ENCODE measurements at regions not wholly inside any gene's neighbourhood (a gene's known extent, or its start where the extent isn't known, plus 50 kb on each side); places are given as distances from the start of the nearest gene placed in this dataset.
A peak's percentile ranks its signal among the peaks of the same experiment; 100 is the strongest.

- Histone ChIP-seq H3K56ac (replicated peaks; ENCODE audit: insufficient read length, low read depth, low read length) (no peak overlapping the region), H3K27ac (ENCODE audit: low read depth, low read length) (no peak overlapping the region), H3K4me1 (replicated peaks in 1 of 4; ENCODE audit: control insufficient read depth in 3 of 4, insufficient read depth in 4 of 4, low read length in 3 of 4) (no peaks in the 10 kb centered on the region), H3K4ac (replicated peaks; ENCODE audit: insufficient read length, low read depth, low read length) (no peak overlapping the region), H3K18ac (ENCODE audit: extremely low read depth, low read length) (no peak overlapping the region), H3K9ac (replicated peaks in 1 of 4; ENCODE audit: extremely low read depth in 1 of 4, low read depth in 3 of 4, low read length in 3 of 4) (no peak overlapping the region), H2BK15ac (ENCODE audit: low read length) (no peak overlapping the region), H4K5ac (ENCODE audit: insufficient read length, low read depth, low read length) (no peak overlapping the region), H4K8ac (ENCODE audit: extremely low read depth, insufficient read depth, low read length) (no peak overlapping the region), H2BK5ac (ENCODE audit: low read depth, low read length) (no peak overlapping the region), H3K4me3 (ENCODE audit: extremely low read depth in 1 of 4, insufficient read depth in 2 of 4, low read depth in 3 of 4, low read length in 4 of 4) (no peak overlapping the region), H3K14ac (ENCODE audit: insufficient read length) (no peak overlapping the region), H2AFZ (ENCODE audit: low read length) (peak overlapping the region; percentile 79; the same call in 1 of the 2 replicates), H3K27me3 (replicated peaks in 1 of 4; ENCODE audit: control insufficient read depth in 3 of 4, extremely low read depth in 1 of 4, insufficient read depth in 3 of 4, low read length in 3 of 4) (no peaks in the 10 kb centered on the region; a peak in 2 of 7 replicates), H2BK12ac (ENCODE audit: low read depth, low read length) (no peak overlapping the region), H3K9me3 (ENCODE audit: insufficient read depth in 2 of 2, low read depth in 1 of 2, low read length in 1 of 2) (no peaks in the 10 kb centered on the region), H3K4me2 (ENCODE audit: insufficient read depth in 1 of 2, low read depth in 2 of 2, low read length in 2 of 2) (no peak overlapping the region), H2AK5ac (ENCODE audit: low read depth, low read length) (no peak overlapping the region), H2BK120ac (replicated peaks; ENCODE audit: low read depth, low read length) (no peak overlapping the region), H3K79me1 (ENCODE audit: low read depth, low read length) (no peaks in the 10 kb centered on the region), H3K23me2 (ENCODE audit: low read depth, low read length) (no peaks in the 10 kb centered on the region), H4K91ac (replicated peaks; ENCODE audit: insufficient read length, low read length) (no peak overlapping the region), H3K79me2 (ENCODE audit: control insufficient read depth in 1 of 2, insufficient read depth in 2 of 2, low read length in 2 of 2) (no peaks in the 10 kb centered on the region), H3K36me3 (ENCODE audit: control insufficient read depth in 2 of 4, insufficient read depth in 4 of 4, low read length in 3 of 4) (no peaks in the 10 kb centered on the region), H4K20me1 (replicated peaks in 1 of 2; ENCODE audit: control insufficient read depth in 1 of 2, insufficient read depth in 2 of 2, low read length in 2 of 2) (no peaks in the 10 kb centered on the region), H2BK20ac (ENCODE audit: low read length) (no peak overlapping the region), H3K23ac (ENCODE audit: insufficient read length) (no peak overlapping the region)
- CTCF ChIA-PET (ENCODE audit: partially characterized antibody): interaction anchor here (1.1 to 1.4 kb wide), 4 partner anchors 17 to 106 kb away, joined by 3 to 7 read pairs (median 4); no protein-coding TSS in a partner anchor
- 91% methylated on average over 2 of the region's 2 CpGs; no CpG with 5 or more reads in 1 of the 2 experiments for WGBS, 2 experiments (ENCODE audit: extremely low coverage in 1 of 2, insufficient coverage in 1 of 2, insufficient read length in 1 of 2, insufficient replicate concordance in 2 of 2, low coverage in 1 of 2, low lambda C conversion rate in 2 of 2, missing lambda C conversion rate in 1 of 2)
- POLR2A ChIA-PET (ENCODE audit: partially characterized antibody): no interaction called here
- FAIRE-seq (no peak), DNase-seq (ENCODE audit: low read depth in 1 of 2, low spot score in 2 of 2) (no peak)
- TF ChIP-seq FOSL1 (IDR thresholded peaks at IDR 0.05; ENCODE audit: insufficient read depth, low read depth, low read length) (no peak), GABPA (IDR thresholded peaks at IDR 0.05; ENCODE audit: borderline replicate concordance, insufficient read depth, low read length) (no peak), SP1 (IDR thresholded peaks at IDR 0.05; ENCODE audit: low read depth, low read length) (no peak), USF2 (IDR thresholded peaks at IDR 0.05; ENCODE audit: low read length) (no peak), CREB1 (IDR thresholded peaks at IDR 0.05) (no peak), JUND (IDR thresholded peaks at IDR 0.05; ENCODE audit: low read length) (no peak), TEAD4 (IDR thresholded peaks at IDR 0.05; ENCODE audit: low read depth, low read length) (no peak), SP4 (IDR thresholded peaks at IDR 0.05; ENCODE audit: low read length) (no peak)
Measured at GRCh38 chr1:101394041-101394440, 157.2 kb downstream of the S1PR1 start.
